GM19035 (cell line): ENCODE measurements at regions not wholly inside any gene's neighbourhood (a gene's known extent, or its start where the extent isn't known, plus 50 kb on each side); places are given as distances from the start of the nearest gene placed in this dataset.

ENCODE experiments used
- ATAC-seq: cut with Tn5 transposase; IDR thresholded peaks from one replicate; pipeline ENCODE4 v1.9.1; 2021; ENCODE audit not compliant: unreplicated experiment

GRCh38 chr1:149841597-149842238 lies 57.6 kb upstream of the BOLA1 start:
- ATAC-seq, result peak; percentile 33

GRCh38 chr1:149842458-149843064 lies 56.8 kb upstream of the BOLA1 start:
- ATAC-seq, result peak; percentile 49

- ATAC-seq, result no peak
Measured at GRCh38 chr1:149843431-149844041, 55.8 kb upstream of the BOLA1 start.

- ATAC-seq, result no peak
Measured at GRCh38 chr1:149844101-149844500, 55.3 kb upstream of the BOLA1 start.

- no peak for ATAC-seq
Measured at GRCh38 chr1:149844650-149845255, 54.6 kb upstream of the BOLA1 start.

- no peak for ATAC-seq
Measured at GRCh38 chr1:149845416-149845815, 54.0 kb upstream of the BOLA1 start.

- ATAC-seq, result no peak
Measured at GRCh38 chr1:149846042-149846441, 53.3 kb upstream of the BOLA1 start.

GRCh38 chr1:149846593-149847466 lies 52.5 kb upstream of the BOLA1 start:
- ATAC-seq, result no peak

GRCh38 chr1:149848340-149849110 lies 50.8 kb upstream of the BOLA1 start:
- no peak for ATAC-seq

- ATAC-seq, result no peak
Measured at GRCh38 chr1:149849111-149849946, 50.0 kb upstream of the BOLA1 start.
